ENCODE measurements at regions not wholly inside any gene's neighbourhood (a gene's known extent, or its start where the extent isn't known, plus 50 kb on each side); places are given as distances from the start of the nearest gene placed in this dataset.

GRCh38 chr3:27049792-27050191, 319.4 kb downstream of the NEK10 start:
- TF ChIP-seq EZH2phosphoT487 (IDR thresholded peaks at IDR 0.05; ENCODE audit: low read length) (no peak), CTCF (IDR thresholded peaks at IDR 0.05; ENCODE audit: low read length) (no peak), EZH2 (optimal IDR thresholded peaks at IDR 0.05; ENCODE audit: low read depth, low read length) (no peak)

All from MM.1S (cell line).